A673 (cell line): ENCODE measurements at regions not wholly inside any gene's neighbourhood (a gene's known extent, or its start where the extent isn't known, plus 50 kb on each side); places are given as distances from the start of the nearest gene placed in this dataset.
A peak's percentile ranks its signal among the peaks of the same experiment; 100 is the strongest.

Experiments used
- BruUV-seq: library from RNA; stranded (reverse); fragments of 400-500 nt; replicated peaks from 2 replicates; lab custom pipeline; 2021; lab: Mats Ljungman, UMichigan
- CTCF ChIA-PET: fragments of 300-600 bp; sonication (Branson Sonifier 250); formaldehyde crosslinking; loops from one replicate; lab custom pipeline; 2022; ENCODE audit warnings: antibody characterized with exemption; lab: Charles Lee
- POLR2A ChIA-PET: fragments of 300-600 bp; sonication (Branson Sonifier 250); formaldehyde crosslinking; loops from one replicate; lab custom pipeline; 2022; ENCODE audit warnings: antibody characterized with exemption; ENCODE audit not compliant: low non-redundant PET; lab: Charles Lee
- DNase-seq: peaks from one replicate; pipeline ENCODE4 v3.0.0-alpha.2; 2015; ENCODE audit warnings: low spot score
- H3K27ac ChIP-seq: fragments of 200-600 bp; sonication (generic); 2 replicates; pipeline ENCODE4 v1.5.1; 2016; ENCODE audit warnings: mixed run types, low read depth, mild to moderate bottlenecking, mixed read lengths, antibody characterized with exemption, low read length; ENCODE audit not compliant: poor library complexity, severe bottlenecking
- H3K27me3 ChIP-seq: fragments of 200-600 bp; sonication (generic); replicated peaks from 2 replicates; pipeline ENCODE4 v1.6.1; 2017; ENCODE audit warnings: mixed run types, low read depth, mild to moderate bottlenecking, mixed read lengths, antibody characterized with exemption, low read length; ENCODE audit not compliant: insufficient read depth, poor library complexity
- H3K36me3 ChIP-seq: fragments of 200-600 bp; sonication (generic); 2 replicates; pipeline ENCODE4 v1.6.1; 2016; ENCODE audit warnings: mixed run types, mild to moderate bottlenecking, mixed read lengths, antibody characterized with exemption, low read length; ENCODE audit not compliant: insufficient read depth, poor library complexity, severe bottlenecking
- H3K4me1 ChIP-seq: fragments of 200-600 bp; sonication (generic); 2 replicates; pipeline ENCODE4 v1.6.1; 2017; ENCODE audit warnings: mixed run types, mild to moderate bottlenecking, mixed read lengths, antibody characterized with exemption, low read length; ENCODE audit not compliant: insufficient read depth, poor library complexity, severe bottlenecking
- H3K4me3 ChIP-seq: fragments of 200-600 bp; sonication (generic); 2 replicates; pipeline ENCODE4 v1.5.1; 2016; ENCODE audit warnings: low read depth, mixed run types, mild to moderate bottlenecking, mixed read lengths, low read length; ENCODE audit not compliant: poor library complexity, severe bottlenecking
- H3K9me3 ChIP-seq: fragments of 200-600 bp; sonication (generic); 2 replicates; pipeline ENCODE4 v1.6.1; 2016; ENCODE audit warnings: mixed run types, low read depth, mild to moderate bottlenecking, mixed read lengths, antibody characterized with exemption, low read length; ENCODE audit not compliant: poor library complexity, severe bottlenecking
- EZH2 ChIP-seq: fragments of 200-600 bp; sonication (generic); IDR thresholded peaks from 2 replicates; pipeline ENCODE4 v1.6.1; 2017; ENCODE audit warnings: borderline replicate concordance, low read depth, mild to moderate bottlenecking, mixed read lengths, antibody characterized with exemption, low read length; ENCODE audit not compliant: poor library complexity, severe bottlenecking
- intact Hi-C: fragments of 100-400 bp; cut with micrococcal nuclease; formaldehyde crosslinking; loops from one replicate; pipeline ENCODE4 v1.10.0; 2022; ENCODE audit not compliant: unreplicated experiment
- TF ChIP-seq, protein P1 (sequence below): fragments of 300-800, 200-600 bp; sonication (generic); conservative IDR thresholded peaks from 2 replicates; pipeline ENCODE4 v1.5.1; 2017; ENCODE audit warnings: low read depth, mild to moderate bottlenecking, antibody characterized with exemption, low read length, moderate library complexity, mixed read lengths

DNA sequence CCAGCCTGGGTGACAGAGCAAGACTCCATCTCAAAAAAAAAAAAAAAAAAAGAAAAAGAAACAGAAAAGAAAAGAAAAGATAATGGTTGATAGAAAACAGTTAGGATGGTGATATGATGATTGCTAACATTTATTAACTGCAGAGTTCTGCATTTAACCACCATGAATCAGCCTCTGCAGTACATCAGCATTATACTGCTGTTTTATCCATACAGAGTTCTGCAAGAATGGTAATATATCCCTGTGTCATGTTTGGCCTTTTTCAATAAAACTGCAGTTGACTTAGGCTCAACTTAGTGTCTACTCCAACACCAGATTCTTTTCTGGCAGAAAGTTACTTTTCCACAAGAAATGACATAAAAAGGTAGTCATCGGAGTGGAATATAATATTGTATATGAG, 62.6 kb downstream of the DUSP6 start:
- Histone ChIP-seq H3K36me3 (no peaks in the 10 kb centered on the region), H3K27ac (no peak overlapping the region), H3K27me3 (no peaks in the 10 kb centered on the region), H3K4me3 (no peak overlapping the region), H3K9me3 (no peaks in the 10 kb centered on the region), H3K4me1 (peaks cover 49% of the 10 kb centered on the region)
- intact Hi-C loops, result no loop called here
- BruUV-seq, result no TSS peak
- no peak for DNase-seq
- ChIA-PET CTCF (interaction anchor here (0.6 to 0.7 kb wide), 2 partner anchors 9 to 125 kb away, joined by 8 read pairs; no protein-coding TSS in a partner anchor), POLR2A (no interaction called here)
- TF ChIP-seq EZH2, result no peak
- TF ChIP-seq, protein P1, sequence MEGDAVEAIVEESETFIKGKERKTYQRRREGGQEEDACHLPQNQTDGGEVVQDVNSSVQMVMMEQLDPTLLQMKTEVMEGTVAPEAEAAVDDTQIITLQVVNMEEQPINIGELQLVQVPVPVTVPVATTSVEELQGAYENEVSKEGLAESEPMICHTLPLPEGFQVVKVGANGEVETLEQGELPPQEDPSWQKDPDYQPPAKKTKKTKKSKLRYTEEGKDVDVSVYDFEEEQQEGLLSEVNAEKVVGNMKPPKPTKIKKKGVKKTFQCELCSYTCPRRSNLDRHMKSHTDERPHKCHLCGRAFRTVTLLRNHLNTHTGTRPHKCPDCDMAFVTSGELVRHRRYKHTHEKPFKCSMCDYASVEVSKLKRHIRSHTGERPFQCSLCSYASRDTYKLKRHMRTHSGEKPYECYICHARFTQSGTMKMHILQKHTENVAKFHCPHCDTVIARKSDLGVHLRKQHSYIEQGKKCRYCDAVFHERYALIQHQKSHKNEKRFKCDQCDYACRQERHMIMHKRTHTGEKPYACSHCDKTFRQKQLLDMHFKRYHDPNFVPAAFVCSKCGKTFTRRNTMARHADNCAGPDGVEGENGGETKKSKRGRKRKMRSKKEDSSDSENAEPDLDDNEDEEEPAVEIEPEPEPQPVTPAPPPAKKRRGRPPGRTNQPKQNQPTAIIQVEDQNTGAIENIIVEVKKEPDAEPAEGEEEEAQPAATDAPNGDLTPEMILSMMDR, result no peak

DNA sequence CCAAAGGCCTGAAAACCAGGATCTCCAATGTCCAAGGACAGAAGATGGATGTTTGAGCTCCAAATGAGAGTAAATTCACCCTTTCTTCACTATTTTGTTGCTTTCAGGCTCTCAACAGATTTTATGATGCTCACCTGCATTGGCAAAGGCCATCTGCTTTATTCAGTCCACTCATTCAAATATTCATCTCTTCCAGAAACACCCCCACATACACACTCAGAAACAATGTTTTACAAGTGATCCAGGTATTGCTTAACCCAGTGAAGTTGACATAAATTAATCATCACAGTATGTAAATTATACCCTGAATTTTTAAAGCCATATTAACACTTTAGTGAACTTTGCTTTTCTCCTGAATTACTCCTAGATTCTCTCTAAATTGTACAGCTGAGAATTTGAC, 63.3 kb downstream of the DUSP6 start:
- ChIA-PET POLR2A (no interaction called here), CTCF (interaction anchor here (0.6 to 0.7 kb wide), 2 partner anchors 8 to 124 kb away, joined by 8 read pairs; no protein-coding TSS in a partner anchor)
- intact Hi-C loops, result no loop called here

DNA sequence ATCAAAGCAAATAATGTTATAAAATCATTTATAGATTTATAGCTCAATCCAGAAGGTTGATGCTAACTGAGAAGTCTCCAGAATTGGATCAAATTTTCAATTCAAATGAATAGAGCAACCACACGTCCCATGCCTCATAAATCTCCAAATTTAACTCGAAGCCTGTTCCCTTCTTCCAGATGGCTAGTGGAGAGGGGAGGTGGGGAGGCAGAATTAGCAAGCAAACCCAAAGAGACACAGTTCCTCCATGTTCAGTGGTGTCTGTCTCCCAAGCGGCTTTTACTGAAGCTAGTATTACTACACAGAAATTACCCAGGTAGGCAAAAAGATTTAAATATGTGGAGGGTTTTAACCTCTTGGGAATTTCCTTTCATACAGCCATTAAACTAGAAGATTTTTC, 65.8 kb downstream of the DUSP6 start:
- intact Hi-C loops, result no loop called here
- H3K4me3 ChIP-seq, result no peak overlapping the region
- no peaks in the 10 kb centered on the region for H3K9me3 ChIP-seq
- H3K36me3 ChIP-seq, result no peaks in the 10 kb centered on the region
- POLR2A ChIA-PET, result no interaction called here
- TF ChIP-seq EZH2, result no peak
- TF ChIP-seq, protein P1, result no peak
- no peak for DNase-seq
- no TSS peak for BruUV-seq
- peak overlapping the region; percentile 14 for H3K27ac ChIP-seq
- H3K27me3 ChIP-seq, result no peaks in the 10 kb centered on the region
- CTCF ChIA-PET, result no interaction called here
- peaks cover 65% of the 10 kb centered on the region for H3K4me1 ChIP-seq

More for the DNA sequence above, 63.3 kb downstream of the DUSP6 start:
- TF ChIP-seq, protein P1, result no peak
- no peak for TF ChIP-seq EZH2
- H3K4me3 ChIP-seq, result no peak overlapping the region
- H3K4me1 ChIP-seq, result peaks cover 57% of the 10 kb centered on the region
- H3K36me3 ChIP-seq, result no peaks in the 10 kb centered on the region
- no TSS peak for BruUV-seq
- H3K27me3 ChIP-seq, result no peaks in the 10 kb centered on the region
- DNase-seq, result no peak
- H3K9me3 ChIP-seq, result no peaks in the 10 kb centered on the region
- no peak overlapping the region for H3K27ac ChIP-seq
